ENCODE measurements at regions not wholly inside any gene's neighbourhood (a gene's known extent, or its start where the extent isn't known, plus 50 kb on each side); places are given as distances from the start of the nearest gene placed in this dataset.

GRCh38 chr12:66852765-66853164, 173.9 kb upstream of the GRIP1 start:
- Mint-ChIP-seq H3K27ac (no peak overlapping the region), H3K4me1 (no peaks in the 10 kb centered on the region), H3K4me3 (no peak overlapping the region), H3K36me3 (no peaks in the 10 kb centered on the region), H3K27me3 (peaks cover 18% of the 10 kb centered on the region), H3K9me3 (no peaks in the 10 kb centered on the region)
- no peak for ATAC-seq

- no peak for ATAC-seq
- H3K9me3 Mint-ChIP-seq: no peaks in the 10 kb centered on the region
- no peaks in the 10 kb centered on the region for H3K36me3 Mint-ChIP-seq
- no peak overlapping the region for H3K27ac Mint-ChIP-seq
- H3K4me3 Mint-ChIP-seq: no peak overlapping the region
- H3K27me3 Mint-ChIP-seq: peaks cover 8% of the 10 kb centered on the region
- no peaks in the 10 kb centered on the region for H3K4me1 Mint-ChIP-seq
Measured at GRCh38 chr12:66859751-66860440, 181.0 kb upstream of the GRIP1 start.

GRCh38 chr12:66860752-66861750, 182.2 kb upstream of the GRIP1 start:
- Mint-ChIP-seq H3K27me3 (peaks cover 8% of the 10 kb centered on the region), H3K9me3 (no peaks in the 10 kb centered on the region), H3K36me3 (no peaks in the 10 kb centered on the region), H3K4me3 (no peak overlapping the region), H3K27ac (no peak overlapping the region), H3K4me1 (no peaks in the 10 kb centered on the region)
- ATAC-seq: no peak

GRCh38 chr12:66862356-66862985, 183.6 kb upstream of the GRIP1 start:
- no peak for ATAC-seq
- no peaks in the 10 kb centered on the region for H3K36me3 Mint-ChIP-seq
- no peaks in the 10 kb centered on the region for H3K4me1 Mint-ChIP-seq
- H3K4me3 Mint-ChIP-seq: no peak overlapping the region
- H3K27ac Mint-ChIP-seq: no peak overlapping the region
- peaks cover 8% of the 10 kb centered on the region for H3K27me3 Mint-ChIP-seq
- no peaks in the 10 kb centered on the region for H3K9me3 Mint-ChIP-seq

- Mint-ChIP-seq H3K9me3 (no peaks in the 10 kb centered on the region), H3K4me3 (no peak overlapping the region), H3K4me1 (no peaks in the 10 kb centered on the region), H3K27ac (no peak overlapping the region), H3K27me3 (peaks cover 8% of the 10 kb centered on the region), H3K36me3 (no peaks in the 10 kb centered on the region)
- ATAC-seq: no peak
Measured at GRCh38 chr12:66863276-66863675, 184.4 kb upstream of the GRIP1 start.

- Mint-ChIP-seq H3K27me3 (peaks cover 20% of the 10 kb centered on the region), H3K27ac (no peak overlapping the region), H3K36me3 (no peaks in the 10 kb centered on the region), H3K9me3 (no peaks in the 10 kb centered on the region), H3K4me3 (no peak overlapping the region), H3K4me1 (no peaks in the 10 kb centered on the region)
- no peak for ATAC-seq
Measured at GRCh38 chr12:66877925-66878324, 199.0 kb upstream of the GRIP1 start.

GRCh38 chr12:66879409-66879808, 200.5 kb upstream of the GRIP1 start:
- no peaks in the 10 kb centered on the region for H3K4me1 Mint-ChIP-seq
- no peak overlapping the region for H3K4me3 Mint-ChIP-seq
- no peak overlapping the region for H3K27ac Mint-ChIP-seq
- no peak for ATAC-seq
- H3K9me3 Mint-ChIP-seq: no peaks in the 10 kb centered on the region
- H3K36me3 Mint-ChIP-seq: no peaks in the 10 kb centered on the region
- H3K27me3 Mint-ChIP-seq: peaks cover 26% of the 10 kb centered on the region

- H3K4me1 Mint-ChIP-seq: no peaks in the 10 kb centered on the region
- H3K27me3 Mint-ChIP-seq: peaks cover 26% of the 10 kb centered on the region
- ATAC-seq: no peak
- no peak overlapping the region for H3K4me3 Mint-ChIP-seq
- no peaks in the 10 kb centered on the region for H3K36me3 Mint-ChIP-seq
- H3K27ac Mint-ChIP-seq: no peak overlapping the region
- H3K9me3 Mint-ChIP-seq: no peaks in the 10 kb centered on the region
Measured at GRCh38 chr12:66881386-66881785, 202.5 kb upstream of the GRIP1 start.

- ATAC-seq: no peak
- Mint-ChIP-seq H3K4me3 (no peak overlapping the region), H3K27ac (no peak overlapping the region), H3K4me1 (no peaks in the 10 kb centered on the region), H3K27me3 (peaks cover 10% of the 10 kb centered on the region), H3K9me3 (no peaks in the 10 kb centered on the region), H3K36me3 (no peaks in the 10 kb centered on the region)
Measured at GRCh38 chr12:66884091-66884490, 205.2 kb upstream of the GRIP1 start.

- Mint-ChIP-seq H3K36me3 (no peaks in the 10 kb centered on the region), H3K27me3 (peaks cover 10% of the 10 kb centered on the region), H3K4me1 (no peaks in the 10 kb centered on the region), H3K27ac (no peak overlapping the region), H3K9me3 (no peaks in the 10 kb centered on the region), H3K4me3 (no peak overlapping the region)
- peak; percentile 16 for ATAC-seq
Measured at GRCh38 chr12:66885115-66885875, 206.4 kb upstream of the GRIP1 start.

- H3K9me3 Mint-ChIP-seq: no peaks in the 10 kb centered on the region
- H3K36me3 Mint-ChIP-seq: no peaks in the 10 kb centered on the region
- no peak overlapping the region for H3K4me3 Mint-ChIP-seq
- peaks cover 15% of the 10 kb centered on the region for H3K4me1 Mint-ChIP-seq
- no peak for ATAC-seq
- peaks cover 3% of the 10 kb centered on the region for H3K27me3 Mint-ChIP-seq
- H3K27ac Mint-ChIP-seq: no peak overlapping the region
Measured at GRCh38 chr12:66896797-66897196, 217.9 kb upstream of the GRIP1 start.

- no peaks in the 10 kb centered on the region for H3K9me3 Mint-ChIP-seq
- peaks cover 21% of the 10 kb centered on the region for H3K4me1 Mint-ChIP-seq
- no peaks in the 10 kb centered on the region for H3K36me3 Mint-ChIP-seq
- H3K27ac Mint-ChIP-seq: no peak overlapping the region
- H3K4me3 Mint-ChIP-seq: no peak overlapping the region
- no peaks in the 10 kb centered on the region for H3K27me3 Mint-ChIP-seq
- no peak for ATAC-seq
Measured at GRCh38 chr12:66898700-66899469, 220.0 kb upstream of the GRIP1 start.

GRCh38 chr12:66899588-66899987, 220.7 kb upstream of the GRIP1 start:
- H3K4me3 Mint-ChIP-seq: no peak overlapping the region
- H3K27me3 Mint-ChIP-seq: no peaks in the 10 kb centered on the region
- peaks cover 21% of the 10 kb centered on the region for H3K4me1 Mint-ChIP-seq
- H3K36me3 Mint-ChIP-seq: no peaks in the 10 kb centered on the region
- ATAC-seq: no peak
- H3K27ac Mint-ChIP-seq: no peak overlapping the region
- H3K9me3 Mint-ChIP-seq: no peaks in the 10 kb centered on the region

GRCh38 chr12:66900616-66901015, 221.7 kb upstream of the GRIP1 start:
- Mint-ChIP-seq H3K27me3 (no peaks in the 10 kb centered on the region), H3K36me3 (no peaks in the 10 kb centered on the region), H3K9me3 (no peaks in the 10 kb centered on the region), H3K27ac (peak overlapping the region; percentile 83), H3K4me3 (no peak overlapping the region), H3K4me1 (peaks cover 21% of the 10 kb centered on the region)
- no peak for ATAC-seq

All from stimulated activated memory B cell treated with anti-CD40 and anti-IgM and Interleukin-4, amounts not matched to agents 10 μg/mL and 1 μg/mL and 100 μg/mL, for 72 hours (primary cell).